Activated T-helper 1 cell treated with anti-CD3 and anti-CD28 coated beads, Interleukin-2, amount 50 U/mL, for 16 hours (primary cell): ENCODE measurements at regions not wholly inside any gene's neighbourhood (a gene's known extent, or its start where the extent isn't known, plus 50 kb on each side); places are given as distances from the start of the nearest gene placed in this dataset.
"Not testable (repeated sequence)": the region's sequence is repeated elsewhere in the genome, so short reads cannot be mapped to it uniquely, and the experiment has no call there.

Experiments
- DNase-seq, 2 donors: peaks; one replicate each; pipeline ENCODE4 v3.0.0-alpha.2; 2020; ENCODE audit warnings: low read depth in 1 of 2, low spot score in 1 of 2

GRCh38 chr4:19266566-19266965, 985.1 kb upstream of the SLIT2 start:
- DNase-seq = no peak

- DNase-seq = no peak
These were observed 989.2 kb upstream of the SLIT2 start for GRCh38 chr4:19262467-19262866.

- DNase-seq = no peak
These were observed 991.4 kb upstream of the SLIT2 start for GRCh38 chr4:19260346-19260745.

- DNase-seq = no peak
These were observed 991.8 kb upstream of the SLIT2 start for GRCh38 chr4:19259920-19260319.

- no peak for DNase-seq
These were observed 994.9 kb upstream of the SLIT2 start for GRCh38 chr4:19256823-19257222.

GRCh38 chr4:19254486-19254885, 997.2 kb upstream of the SLIT2 start:
- DNase-seq = no peak

GRCh38 chr4:19248023-19248422, 1003.7 kb upstream of the SLIT2 start:
- no peak for DNase-seq

- no peak for DNase-seq
These were observed 1009.8 kb upstream of the SLIT2 start for GRCh38 chr4:19241895-19242294.

- no peak for DNase-seq
These were observed 1012.1 kb upstream of the SLIT2 start for GRCh38 chr4:19239565-19239964.

- DNase-seq = no peak
These were observed 1015.2 kb upstream of the SLIT2 start for GRCh38 chr4:19236473-19236872.

GRCh38 chr4:19230906-19231545, 1020.7 kb upstream of the SLIT2 start:
- DNase-seq = no peak

- no peak for DNase-seq
These were observed 1024.0 kb upstream of the SLIT2 start for GRCh38 chr4:19227701-19228100.

- no peak for DNase-seq
These were observed 1026.9 kb upstream of the SLIT2 start for GRCh38 chr4:19224820-19225219.

GRCh38 chr4:19216476-19216875, 1035.2 kb upstream of the SLIT2 start:
- DNase-seq = no peak

GRCh38 chr4:19214591-19215186, 1037.0 kb upstream of the SLIT2 start:
- no peak for DNase-seq

- DNase-seq = no peak
These were observed 1038.3 kb upstream of the SLIT2 start for GRCh38 chr4:19213388-19213787.

GRCh38 chr4:19205853-19206252, 1045.9 kb upstream of the SLIT2 start:
- no peak for DNase-seq

GRCh38 chr4:19197838-19198237, 1053.9 kb upstream of the SLIT2 start:
- not testable (repeated sequence) for DNase-seq

GRCh38 chr4:19195696-19196095, 1056.0 kb upstream of the SLIT2 start:
- no peak for DNase-seq

GRCh38 chr4:19194672-19195071, 1057.0 kb upstream of the SLIT2 start:
- no peak for DNase-seq

- no peak for DNase-seq
These were observed 1058.3 kb upstream of the SLIT2 start for GRCh38 chr4:19193274-19193981.

GRCh38 chr4:19191979-19192650, 1059.6 kb upstream of the SLIT2 start:
- DNase-seq = no peak
